HG03575 (cell line): ENCODE measurements at regions not wholly inside any gene's neighbourhood (a gene's known extent, or its start where the extent isn't known, plus 50 kb on each side); places are given as distances from the start of the nearest gene placed in this dataset.

Experiments
- ATAC-seq: cut with Tn5 transposase; IDR thresholded peaks from one replicate; pipeline ENCODE4 v1.9.1; 2021; ENCODE audit not compliant: unreplicated experiment, insufficient number of reproducible peaks, low FRiP score; ENCODE audit errors: extremely low read depth

- no peak for ATAC-seq
Measured at GRCh38 chr2:41909584-41909983, 138.2 kb upstream of the PKDCC start.

GRCh38 chr2:41910126-41910525, 137.7 kb upstream of the PKDCC start:
- no peak for ATAC-seq

- no peak for ATAC-seq
Measured at GRCh38 chr2:41911033-41911432, 136.8 kb upstream of the PKDCC start.

- ATAC-seq: no peak
Measured at GRCh38 chr2:41912337-41912736, 135.5 kb upstream of the PKDCC start.

- ATAC-seq: no peak
Measured at GRCh38 chr2:41912776-41913175, 135.0 kb upstream of the PKDCC start.

GRCh38 chr2:41913311-41913710, 134.5 kb upstream of the PKDCC start:
- ATAC-seq: no peak

GRCh38 chr2:41913921-41914609, 133.8 kb upstream of the PKDCC start:
- ATAC-seq: no peak

- ATAC-seq: no peak
Measured at GRCh38 chr2:41914936-41915335, 132.9 kb upstream of the PKDCC start.

- no peak for ATAC-seq
Measured at GRCh38 chr2:41916177-41916576, 131.6 kb upstream of the PKDCC start.

- no peak for ATAC-seq
Measured at GRCh38 chr2:41917587-41917986, 130.2 kb upstream of the PKDCC start.

- ATAC-seq: no peak
Measured at GRCh38 chr2:41919135-41919534, 128.7 kb upstream of the PKDCC start.

- no peak for ATAC-seq
Measured at GRCh38 chr2:41920181-41920580, 127.6 kb upstream of the PKDCC start.

GRCh38 chr2:41920812-41921211, 127.0 kb upstream of the PKDCC start:
- no peak for ATAC-seq

GRCh38 chr2:41922177-41922576, 125.6 kb upstream of the PKDCC start:
- ATAC-seq: no peak

- no peak for ATAC-seq
Measured at GRCh38 chr2:41923156-41923786, 124.5 kb upstream of the PKDCC start.

GRCh38 chr2:41924024-41924423, 123.8 kb upstream of the PKDCC start:
- no peak for ATAC-seq

GRCh38 chr2:41924709-41925408, 123.0 kb upstream of the PKDCC start:
- no peak for ATAC-seq

GRCh38 chr2:41925712-41926111, 122.1 kb upstream of the PKDCC start:
- no peak for ATAC-seq

- no peak for ATAC-seq
Measured at GRCh38 chr2:41926614-41927580, 120.9 kb upstream of the PKDCC start.
